GM12873 (cell line): ENCODE measurements at regions not wholly inside any gene's neighbourhood (a gene's known extent, or its start where the extent isn't known, plus 50 kb on each side); places are given as distances from the start of the nearest gene placed in this dataset.

Experiments used
- CTCF ChIP-seq: IDR thresholded peaks from 2 replicates; pipeline ENCODE4 v1.5.1; 2012; ENCODE audit warnings: low read depth, mild to moderate bottlenecking, moderate library complexity, low read length, control low read depth; ENCODE audit not compliant: insufficient read depth; ENCODE audit errors: missing control alignments

GRCh38 chr13:97548711-97549110, 114.7 kb downstream of the RAP2A start:
- no peak for TF ChIP-seq CTCF

GRCh38 chr13:97549201-97549600, 115.2 kb downstream of the RAP2A start:
- TF ChIP-seq CTCF, result no peak

GRCh38 chr13:97554496-97554895, 120.5 kb downstream of the RAP2A start:
- TF ChIP-seq CTCF, result no peak

- TF ChIP-seq CTCF, result no peak
Measured at GRCh38 chr13:97555034-97555433, 121.1 kb downstream of the RAP2A start.

GRCh38 chr13:97559030-97559429, 125.1 kb downstream of the RAP2A start:
- TF ChIP-seq CTCF, result no peak

GRCh38 chr13:97559981-97560380, 126.0 kb downstream of the RAP2A start:
- no peak for TF ChIP-seq CTCF

- TF ChIP-seq CTCF, result no peak
Measured at GRCh38 chr13:97561182-97561581, 127.2 kb downstream of the RAP2A start.
